ENCODE measurements at regions not wholly inside any gene's neighbourhood (a gene's known extent, or its start where the extent isn't known, plus 50 kb on each side); places are given as distances from the start of the nearest gene placed in this dataset.
"Not testable (repeated sequence)": the region's sequence is repeated elsewhere in the genome, so short reads cannot be mapped to it uniquely, and the experiment has no call there.

GRCh38 chr12:74732826-74733225 is 195.2 kb downstream of the ATXN7L3B start:
- H3K36me3 ChIP-seq: no peaks in the 10 kb centered on the region
- H3K27me3 ChIP-seq: no peaks in the 10 kb centered on the region
- no peaks in the 10 kb centered on the region for H3K9me3 ChIP-seq
- H4K20me1 ChIP-seq: no peaks in the 10 kb centered on the region
- TF ChIP-seq Cebpa-rat (IDR thresholded peaks at IDR 0.05): no peak
- H3K9ac ChIP-seq: no peak overlapping the region
- H3K4me3 ChIP-seq: no peak overlapping the region
- no peak overlapping the region for H3K27ac ChIP-seq
- no peak overlapping the region for H3K4me2 ChIP-seq
- H3K4me1 ChIP-seq: no peaks in the 10 kb centered on the region

DNA sequence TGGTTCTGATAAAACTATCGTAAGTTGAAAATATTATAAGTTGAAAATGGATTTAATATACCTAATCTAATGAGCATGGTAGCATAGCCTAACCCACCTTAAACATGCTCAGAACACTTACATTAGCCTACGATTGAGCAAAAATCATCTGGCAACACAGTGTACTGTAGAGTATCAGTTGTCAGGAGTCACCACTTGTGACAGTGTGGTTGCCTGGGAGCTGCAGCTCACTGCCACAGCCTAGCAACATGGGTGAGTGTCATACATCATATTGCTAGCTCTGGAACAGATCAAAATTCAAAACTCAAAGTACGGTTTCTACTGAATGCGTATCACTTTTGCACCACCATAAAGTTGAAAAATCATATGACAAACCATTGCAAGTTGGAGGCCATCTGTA is 203.5 kb downstream of the ATXN7L3B start:
- Histone ChIP-seq H3K36me3 (no peaks in the 10 kb centered on the region), H3K27me3 (no peaks in the 10 kb centered on the region), H3K27ac (no peak overlapping the region), H3K4me1 (no peaks in the 10 kb centered on the region), H3K4me3 (no peak overlapping the region), H4K20me1 (no peaks in the 10 kb centered on the region), H3K9ac (no peak overlapping the region), H3K4me2 (no peak overlapping the region), H3K9me3 (no peaks in the 10 kb centered on the region)
- TF ChIP-seq Cebpa-rat (IDR thresholded peaks at IDR 0.05): no peak

DNA sequence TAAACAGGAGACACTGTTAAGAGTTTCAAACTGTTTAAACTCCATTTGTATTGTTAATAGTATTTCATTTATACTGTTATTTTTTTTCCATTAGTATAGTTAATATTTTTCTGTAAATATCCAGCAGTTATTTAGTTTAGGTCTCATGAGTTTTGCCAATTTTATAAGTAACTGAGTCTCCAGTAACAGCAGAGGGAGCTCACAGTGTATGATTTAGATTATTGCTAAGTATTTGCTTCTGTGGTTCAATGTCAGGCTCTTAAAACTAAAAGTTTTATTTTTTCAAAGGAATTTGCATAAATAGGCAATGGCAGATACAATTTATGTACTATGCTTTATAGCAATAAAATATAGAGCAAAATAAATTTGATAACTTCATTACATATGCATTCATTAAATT is 209.7 kb downstream of the ATXN7L3B start:
- H3K4me2 ChIP-seq: no peak overlapping the region
- no peaks in the 10 kb centered on the region for H4K20me1 ChIP-seq
- no peak for TF ChIP-seq Cebpa-rat (IDR thresholded peaks at IDR 0.05)
- no peaks in the 10 kb centered on the region for H3K36me3 ChIP-seq
- no peaks in the 10 kb centered on the region for H3K4me1 ChIP-seq
- H3K9me3 ChIP-seq: no peaks in the 10 kb centered on the region
- no peak overlapping the region for H3K27ac ChIP-seq
- H3K4me3 ChIP-seq: no peak overlapping the region
- no peak overlapping the region for H3K9ac ChIP-seq
- H3K27me3 ChIP-seq: no peaks in the 10 kb centered on the region

- no peak overlapping the region for H3K27ac ChIP-seq
- H3K36me3 ChIP-seq: no peaks in the 10 kb centered on the region
- TF ChIP-seq Cebpa-rat (IDR thresholded peaks at IDR 0.05): no peak
- H3K27me3 ChIP-seq: no peaks in the 10 kb centered on the region
- no peaks in the 10 kb centered on the region for H3K4me1 ChIP-seq
- no peak overlapping the region for H3K4me2 ChIP-seq
- no peaks in the 10 kb centered on the region for H3K9me3 ChIP-seq
- H3K9ac ChIP-seq: no peak overlapping the region
- H3K4me3 ChIP-seq: no peak overlapping the region
- no peaks in the 10 kb centered on the region for H4K20me1 ChIP-seq
Measured at GRCh38 chr12:74751441-74751840, 213.8 kb downstream of the ATXN7L3B start.

GRCh38 chr12:74752215-74752614 is 214.6 kb downstream of the ATXN7L3B start:
- Histone ChIP-seq H3K27ac (no peak overlapping the region), H4K20me1 (no peaks in the 10 kb centered on the region), H3K4me3 (no peak overlapping the region), H3K9ac (no peak overlapping the region), H3K4me2 (no peak overlapping the region), H3K4me1 (no peaks in the 10 kb centered on the region), H3K36me3 (no peaks in the 10 kb centered on the region), H3K9me3 (no peaks in the 10 kb centered on the region), H3K27me3 (no peaks in the 10 kb centered on the region)
- TF ChIP-seq Cebpa-rat (IDR thresholded peaks at IDR 0.05): no peak

GRCh38 chr12:74770552-74770951 is 232.9 kb downstream of the ATXN7L3B start:
- no peak overlapping the region for H3K27ac ChIP-seq
- no peak for TF ChIP-seq Cebpa-rat (IDR thresholded peaks at IDR 0.05)

DNA sequence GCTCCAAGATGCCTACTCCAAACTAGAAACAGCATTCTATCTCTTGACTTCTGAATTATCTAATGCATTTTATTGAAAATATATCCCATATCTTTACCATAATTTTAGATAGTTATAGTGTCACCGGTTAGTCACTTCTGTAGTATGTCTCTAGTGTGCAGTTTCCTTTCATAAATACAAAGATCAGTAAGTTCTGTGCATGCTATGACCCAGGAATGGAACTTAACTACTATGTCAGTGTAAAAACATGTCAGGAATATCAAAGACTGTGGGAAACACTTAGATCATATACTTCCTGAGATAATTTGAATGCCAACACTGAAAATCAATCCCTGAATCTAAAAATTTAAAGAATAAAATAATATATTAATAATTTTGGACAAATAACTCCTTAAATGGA is 237.6 kb downstream of the ATXN7L3B start:
- TF ChIP-seq Cebpa-rat (IDR thresholded peaks at IDR 0.05): no peak
- no peaks in the 10 kb centered on the region for H3K9me3 ChIP-seq

More at GRCh38 chr12:74770552-74770951, 232.9 kb downstream of the ATXN7L3B start:
- no peaks in the 10 kb centered on the region for H3K4me1 ChIP-seq
- no peaks in the 10 kb centered on the region for H3K36me3 ChIP-seq
- H3K4me2 ChIP-seq: no peak overlapping the region
- H3K9ac ChIP-seq: no peak overlapping the region
- no peaks in the 10 kb centered on the region for H4K20me1 ChIP-seq
- no peak overlapping the region for H3K4me3 ChIP-seq
- H3K9me3 ChIP-seq: no peaks in the 10 kb centered on the region
- no peaks in the 10 kb centered on the region for H3K27me3 ChIP-seq

DNA sequence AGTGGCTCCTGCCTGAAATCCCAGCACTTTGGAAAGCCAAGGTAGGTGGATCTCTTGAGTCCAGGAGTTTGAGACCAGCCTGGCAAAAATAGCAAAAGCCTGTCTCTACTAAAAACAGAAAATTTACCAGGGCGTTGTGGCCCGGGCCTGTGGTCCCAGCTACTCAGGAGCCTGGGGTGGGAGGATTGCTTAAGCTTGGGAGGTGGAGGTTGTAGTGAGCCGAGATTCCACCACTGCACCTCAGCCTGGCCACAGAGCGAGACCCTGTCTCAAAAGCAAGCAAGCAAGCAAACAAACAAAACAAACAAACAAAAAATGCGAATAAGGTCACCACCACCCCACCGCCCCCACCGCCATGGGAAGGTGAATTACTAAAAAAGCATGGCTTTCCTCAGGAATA is 238.7 kb downstream of the ATXN7L3B start:
- H3K4me3 ChIP-seq: no peak overlapping the region
- H3K27me3 ChIP-seq: no peaks in the 10 kb centered on the region
- H3K4me2 ChIP-seq: no peak overlapping the region
- no peaks in the 10 kb centered on the region for H4K20me1 ChIP-seq
- no peak overlapping the region for H3K9ac ChIP-seq
- no peaks in the 10 kb centered on the region for H3K9me3 ChIP-seq
- TF ChIP-seq Cebpa-rat (IDR thresholded peaks at IDR 0.05): no peak
- no peaks in the 10 kb centered on the region for H3K4me1 ChIP-seq
- no peaks in the 10 kb centered on the region for H3K36me3 ChIP-seq
- no peak overlapping the region for H3K27ac ChIP-seq

More for the DNA sequence above, 237.6 kb downstream of the ATXN7L3B start:
- H4K20me1 ChIP-seq: no peaks in the 10 kb centered on the region
- H3K4me2 ChIP-seq: no peak overlapping the region
- no peaks in the 10 kb centered on the region for H3K27me3 ChIP-seq
- no peak overlapping the region for H3K4me3 ChIP-seq
- no peaks in the 10 kb centered on the region for H3K36me3 ChIP-seq
- no peaks in the 10 kb centered on the region for H3K4me1 ChIP-seq
- H3K9ac ChIP-seq: no peak overlapping the region
- no peak overlapping the region for H3K27ac ChIP-seq

GRCh38 chr12:74780182-74780849 is 242.7 kb downstream of the ATXN7L3B start:
- no peak overlapping the region for H3K9ac ChIP-seq
- no peak overlapping the region for H3K4me3 ChIP-seq
- no peaks in the 10 kb centered on the region for H3K27me3 ChIP-seq
- TF ChIP-seq Cebpa-rat (IDR thresholded peaks at IDR 0.05): no peak
- H3K27ac ChIP-seq: no peak overlapping the region
- no peaks in the 10 kb centered on the region for H4K20me1 ChIP-seq
- H3K36me3 ChIP-seq: no peaks in the 10 kb centered on the region
- H3K4me1 ChIP-seq: no peaks in the 10 kb centered on the region
- H3K4me2 ChIP-seq: no peak overlapping the region
- H3K9me3 ChIP-seq: no peaks in the 10 kb centered on the region

- not testable (repeated sequence) for H3K27me3 ChIP-seq, H3K9me3 ChIP-seq, H3K4me2 ChIP-seq, H3K36me3 ChIP-seq, H3K9ac ChIP-seq, H3K27ac ChIP-seq, H4K20me1 ChIP-seq, H3K4me3 ChIP-seq, H3K4me1 ChIP-seq
Measured at GRCh38 chr12:74780850-74781241, 243.2 kb downstream of the ATXN7L3B start.

- TF ChIP-seq Cebpa-rat (IDR thresholded peaks at IDR 0.05): no peak
- Histone ChIP-seq H3K27ac (no peak overlapping the region), H3K4me3 (no peak overlapping the region), H3K27me3 (no peaks in the 10 kb centered on the region), H3K36me3 (no peaks in the 10 kb centered on the region), H3K4me1 (no peaks in the 10 kb centered on the region), H3K9ac (no peak overlapping the region), H4K20me1 (no peaks in the 10 kb centered on the region), H3K4me2 (no peak overlapping the region), H3K9me3 (no peaks in the 10 kb centered on the region)
Measured at GRCh38 chr12:74781991-74782485, 244.4 kb downstream of the ATXN7L3B start.

Measured in BLaER1 (cell line).